IMR-90 (cell line): ENCODE measurements at regions not wholly inside any gene's neighbourhood (a gene's known extent, or its start where the extent isn't known, plus 50 kb on each side); places are given as distances from the start of the nearest gene placed in this dataset.

Source experiments
- ATAC-seq: fragments of 200-7000 bp; cut with Tn5 transposase; 2 replicates; pipeline ENCODE4 v1.9.1; 2020; ENCODE audit warnings: low read depth, mild to moderate bottlenecking, moderate library complexity
- BruUV-seq: library from RNA; stranded (reverse); fragments of 400-500 nt; replicated peaks from 2 replicates; lab custom pipeline; 2021; lab: Mats Ljungman, UMichigan
- CTCF ChIA-PET: fragments of 300-600 bp; formaldehyde crosslinking; extraction: SDS; loops from one replicate; lab custom pipeline; 2021; ENCODE audit warnings: antibody characterized with exemption; lab: Yijun Ruan, JAX
- POLR2A ChIA-PET: fragments of 300-600 bp; sonication (Branson Sonifier 250); formaldehyde crosslinking; loops from one replicate; lab custom pipeline; 2022; ENCODE audit warnings: antibody characterized with exemption; ENCODE audit not compliant: unreplicated experiment; lab: Charles Lee
- DNase-seq: peaks from one replicate; pipeline ENCODE4 v3.0.0; 2013
- H2AFZ ChIP-seq: replicated peaks from 2 replicates; pipeline ENCODE3; 2013; ENCODE audit warnings: low read length, mild to moderate bottlenecking; ENCODE audit not compliant: poor library complexity
- H2AK5ac ChIP-seq: 2 replicates; pipeline ENCODE4 v1.6.1; 2013; ENCODE audit warnings: low read depth, low read length, inconsistent platforms
- H2AK9ac ChIP-seq: replicated peaks from 2 replicates; pipeline ENCODE3; 2013; ENCODE audit warnings: mild to moderate bottlenecking, low read depth, low read length, moderate library complexity; ENCODE audit not compliant: poor library complexity
- H2BK120ac ChIP-seq: 2 replicates; pipeline ENCODE4 v1.6.1; 2013; ENCODE audit warnings: low read depth, low read length, inconsistent platforms
- H2BK15ac ChIP-seq: 3 replicates; pipeline ENCODE4 v1.6.1; 2013; ENCODE audit warnings: low read depth, low read length, inconsistent platforms
- H2BK20ac ChIP-seq: 2 replicates; pipeline ENCODE4 v1.6.1; 2013; ENCODE audit warnings: low read depth, mild to moderate bottlenecking, inconsistent platforms, low read length, moderate library complexity
- H2BK5ac ChIP-seq: 2 replicates; pipeline ENCODE4 v1.6.1; 2013; ENCODE audit warnings: mild to moderate bottlenecking, low read depth, low read length, inconsistent platforms; ENCODE audit not compliant: poor library complexity, severe bottlenecking
- H3K14ac ChIP-seq: replicated peaks from 2 replicates; pipeline ENCODE4 v1.6.1; 2013; ENCODE audit warnings: low read depth, low read length, inconsistent platforms
- H3K18ac ChIP-seq: 2 replicates; pipeline ENCODE4 v1.6.1; 2013; ENCODE audit warnings: low read depth, low read length, control low read depth
- H3K23ac ChIP-seq: 2 replicates; pipeline ENCODE4 v1.6.1; 2013; ENCODE audit warnings: low read depth, low read length, inconsistent platforms
- H3K27ac ChIP-seq: 2 replicates; pipeline ENCODE4 v1.5.1; 2013; ENCODE audit warnings: mild to moderate bottlenecking, control low read depth, low read length; ENCODE audit not compliant: insufficient read depth
- H3K27me3 ChIP-seq: 2 replicates; pipeline ENCODE4 v1.6.1; 2013; ENCODE audit warnings: low read length; ENCODE audit not compliant: control insufficient read depth, insufficient read depth
- H3K36me3 ChIP-seq: 2 replicates; pipeline ENCODE4 v1.6.1; 2013; ENCODE audit warnings: low read length, mixed read lengths; ENCODE audit not compliant: control insufficient read depth, insufficient read depth
- H3K4ac ChIP-seq: 2 replicates; pipeline ENCODE4 v1.6.1; 2013; ENCODE audit warnings: low read depth, low read length, inconsistent platforms
- H3K4me1 ChIP-seq: 2 replicates; pipeline ENCODE4 v1.6.1; 2013; ENCODE audit warnings: low read length, mixed read lengths; ENCODE audit not compliant: control insufficient read depth, insufficient read depth
- H3K4me2 ChIP-seq: 2 replicates; pipeline ENCODE4 v1.6.1; 2013; ENCODE audit warnings: low read depth, mild to moderate bottlenecking, control low read depth, low read length, moderate library complexity
- H3K4me3 ChIP-seq: 2 replicates; pipeline ENCODE4 v1.5.1; 2013; ENCODE audit warnings: low read depth, mild to moderate bottlenecking, control low read depth, low read length, moderate library complexity; ENCODE audit not compliant: insufficient read depth
- H3K56ac ChIP-seq: 2 replicates; pipeline ENCODE4 v1.6.1; 2013; ENCODE audit warnings: low read length, inconsistent platforms; ENCODE audit not compliant: insufficient read depth; ENCODE audit errors: extremely low read depth
- H3K79me1 ChIP-seq, 2 experiments: 2 replicates each; pipeline ENCODE4 v1.6.1; 2013; ENCODE audit warnings: low read length in 2 of 2, inconsistent platforms in 1 of 2, low read depth in 1 of 2
- H3K9ac ChIP-seq: 2 replicates; pipeline ENCODE4 v1.6.1; 2013; ENCODE audit warnings: low read depth, low read length, control low read depth
- H3K9me1 ChIP-seq: 2 replicates; pipeline ENCODE4 v1.6.1; 2013; ENCODE audit warnings: low read length, inconsistent platforms; ENCODE audit not compliant: insufficient read depth
- H3K9me3 ChIP-seq: 2 replicates; pipeline ENCODE4 v1.6.1; 2013; ENCODE audit warnings: low read length; ENCODE audit not compliant: control insufficient read depth, insufficient read depth
- H4K20me1 ChIP-seq: 2 replicates; pipeline ENCODE4 v1.6.1; 2013; ENCODE audit warnings: low read length, inconsistent platforms; ENCODE audit not compliant: insufficient read depth
- H4K5ac ChIP-seq: 2 replicates; pipeline ENCODE4 v1.6.1; 2013; ENCODE audit warnings: mild to moderate bottlenecking, low read depth, low read length, control low read depth
- H4K8ac ChIP-seq, 2 experiments: 2 replicates each; pipeline ENCODE4 v1.6.1; 2013; ENCODE audit warnings: low read depth in 2 of 2, low read length in 2 of 2, control low read depth in 1 of 2, inconsistent platforms in 1 of 2
- H4K91ac ChIP-seq: 2 replicates; pipeline ENCODE4 v1.6.1; 2013; ENCODE audit warnings: low read depth, low read length, inconsistent platforms; ENCODE audit not compliant: insufficient read depth
- BHLHE40 ChIP-seq: fragments of 150-350 bp; IDR thresholded peaks from 2 replicates; pipeline ENCODE4 v1.6.1; 2016; ENCODE audit warnings: mild to moderate bottlenecking, low read depth, low read length
- CTCF ChIP-seq: conservative IDR thresholded peaks from 2 replicates; pipeline ENCODE4 v1.5.1; 2012; ENCODE audit warnings: mild to moderate bottlenecking, low read depth, low read length, improper control_type of control experiment
- ELK1 ChIP-seq: fragments of 150-350 bp; IDR thresholded peaks from 2 replicates; pipeline ENCODE4 v1.6.1; 2016; ENCODE audit warnings: low read depth, mild to moderate bottlenecking, low read length, moderate library complexity, borderline replicate concordance
- MAFK ChIP-seq: IDR thresholded peaks from 2 replicates; pipeline ENCODE4 v1.6.1; 2012; ENCODE audit warnings: low read depth, low read length, improper control_type of control experiment
- MXI1 ChIP-seq: IDR thresholded peaks from 2 replicates; pipeline ENCODE4 v1.6.1; 2012; ENCODE audit warnings: low read depth, mild to moderate bottlenecking, low read length, moderate library complexity, borderline replicate concordance
- POLR2A ChIP-seq: IDR thresholded peaks from 2 replicates; pipeline ENCODE4 v1.6.1; 2012; ENCODE audit warnings: mild to moderate bottlenecking, low read depth, low read length
- RAD21 ChIP-seq: IDR thresholded peaks from 2 replicates; pipeline ENCODE4 v1.6.1; 2012; ENCODE audit warnings: low read length, improper control_type of control experiment
- SMC3 ChIP-seq: fragments of 150-350 bp; IDR thresholded peaks from 2 replicates; pipeline ENCODE4 v1.6.1; 2016; ENCODE audit warnings: low read depth, mild to moderate bottlenecking, antibody characterized with exemption, low read length, moderate library complexity
- WGBS, 2 experiments: methylation state at CpG; one replicate each; pipeline versions ENCODE4 v1.1.5 to v1.1.7; 2013; ENCODE audit warnings: missing lambda C conversion rate in 2 of 2; ENCODE audit not compliant: insufficient read length in 1 of 2; ENCODE audit errors: extremely low coverage in 2 of 2; 5-methylcytosine and 5-hydroxymethylcytosine counted together
- dilution Hi-C: fragments of 300-500 bp; cut with HindIII; formaldehyde crosslinking; loops from one replicate; pipeline ENCODE4 v1.14.3; 2018; ENCODE audit warnings: low sequenced_read_pairs; ENCODE audit not compliant: unreplicated experiment
- in situ Hi-C: fragments of 300-500 bp; cut with MboI; formaldehyde crosslinking; loops from 3 replicates; pipeline ENCODE4 v1.14.3; 2019; ENCODE audit warnings: low sequenced_read_pairs, inconsistent platforms, mixed read lengths
- intact Hi-C: fragments of 100-400 bp; cut with micrococcal nuclease; formaldehyde crosslinking; loops from 2 replicates; pipeline ENCODE4 v1.10.0; 2022
- TF ChIP-seq, protein P1 (sequence below): fragments of 150-350 bp; IDR thresholded peaks from 2 replicates; pipeline ENCODE4 v1.6.1; 2017; ENCODE audit warnings: mild to moderate bottlenecking, antibody characterized with exemption, low read length, low read depth

- Histone ChIP-seq H3K27ac (no peak overlapping the region), H3K56ac (no peak overlapping the region), H3K9me3 (no peaks in the 10 kb centered on the region; the same call in 1 of the 2 replicates), H2BK15ac (no peak overlapping the region), H4K5ac (no peak overlapping the region), H3K79me1 (no peaks in the 10 kb centered on the region), H2AK9ac (no peak overlapping the region), H3K9me1 (no peaks in the 10 kb centered on the region), H4K91ac (no peak overlapping the region), H3K14ac (no peak overlapping the region), H2BK20ac (no peak overlapping the region), H3K27me3 (no peaks in the 10 kb centered on the region), H3K4me3 (no peak overlapping the region), H3K18ac (no peak overlapping the region), H3K4ac (no peak overlapping the region), H3K36me3 (no peaks in the 10 kb centered on the region), H2BK120ac (no peak overlapping the region), H3K4me1 (peaks cover 4% of the 10 kb centered on the region; the same call in 1 of the 2 replicates), H2BK5ac (no peak overlapping the region), H3K23ac (no peak overlapping the region), H2AFZ (no peak overlapping the region), H2AK5ac (no peak overlapping the region), H3K4me2 (no peak overlapping the region), H3K9ac (no peak overlapping the region), H4K8ac (no peak overlapping the region), H4K20me1 (no peaks in the 10 kb centered on the region)
- BruUV-seq: no TSS peak
- no peak for DNase-seq
- TF ChIP-seq ELK1 (no peak), CTCF (no peak), SMC3 (no peak), MAFK (no peak), BHLHE40 (no peak), MXI1 (no peak), POLR2A (no peak), RAD21 (no peak)
- TF ChIP-seq, protein P1, sequence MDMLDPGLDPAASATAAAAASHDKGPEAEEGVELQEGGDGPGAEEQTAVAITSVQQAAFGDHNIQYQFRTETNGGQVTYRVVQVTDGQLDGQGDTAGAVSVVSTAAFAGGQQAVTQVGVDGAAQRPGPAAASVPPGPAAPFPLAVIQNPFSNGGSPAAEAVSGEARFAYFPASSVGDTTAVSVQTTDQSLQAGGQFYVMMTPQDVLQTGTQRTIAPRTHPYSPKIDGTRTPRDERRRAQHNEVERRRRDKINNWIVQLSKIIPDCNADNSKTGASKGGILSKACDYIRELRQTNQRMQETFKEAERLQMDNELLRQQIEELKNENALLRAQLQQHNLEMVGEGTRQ: no peak
- in situ Hi-C loops (no loop called here), intact Hi-C loops (no loop called here), dilution Hi-C loops (no loop called here)
- POLR2A ChIA-PET: no interaction called here
- no CpG with 5 or more reads among the region's 2 CpGs for WGBS, 2 experiments
- CTCF ChIA-PET: no interaction called here
- no peak for ATAC-seq
Measured at GRCh38 chr9:13790055-13790454, 510.6 kb upstream of the MPDZ start.
